ENCODE measurements at regions not wholly inside any gene's neighbourhood (a gene's known extent, or its start where the extent isn't known, plus 50 kb on each side); places are given as distances from the start of the nearest gene placed in this dataset.
"Not testable (repeated sequence)": the region's sequence is repeated elsewhere in the genome, so short reads cannot be mapped to it uniquely, and the experiment has no call there.

DNA sequence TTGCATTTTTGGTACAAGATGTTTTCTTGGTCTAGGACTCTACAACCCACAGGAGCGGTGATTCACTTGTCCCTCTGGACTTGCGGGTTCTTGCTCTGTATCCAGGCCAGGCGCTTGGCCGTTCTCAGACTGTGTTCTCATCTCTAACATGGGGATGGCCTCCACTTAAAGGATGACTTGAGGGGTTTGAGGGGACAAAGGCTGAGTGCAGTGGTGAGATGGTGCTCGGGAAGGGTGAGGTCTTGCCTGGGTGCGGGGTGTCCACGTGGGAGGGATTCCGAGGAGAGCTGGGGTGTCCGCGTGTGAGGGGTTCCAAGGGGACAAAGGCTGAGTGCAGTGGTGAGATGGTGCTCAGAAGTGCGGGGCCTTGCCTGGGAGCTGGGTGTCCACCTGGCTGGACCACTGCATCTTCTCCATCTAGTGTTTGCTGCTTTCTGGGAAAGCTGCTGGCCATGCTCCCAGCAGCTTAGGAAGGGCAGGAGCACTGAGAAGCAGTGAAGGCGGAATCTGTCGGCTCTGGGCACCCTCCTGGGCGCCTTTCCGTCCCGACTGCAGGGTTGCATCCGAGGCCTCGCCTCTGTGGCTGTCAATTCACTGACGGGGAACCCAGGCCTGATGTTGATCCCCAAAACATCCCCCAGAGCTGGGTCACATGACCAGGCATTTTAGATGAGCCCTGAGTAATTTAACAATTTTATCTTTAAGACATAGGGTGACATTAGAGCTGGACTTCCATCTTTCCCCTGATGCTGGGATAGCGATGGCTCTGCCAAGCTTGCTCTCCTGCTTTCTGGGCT, 280.5 kb upstream of the IRX4 start:
- no peak for DNase-seq

DNA sequence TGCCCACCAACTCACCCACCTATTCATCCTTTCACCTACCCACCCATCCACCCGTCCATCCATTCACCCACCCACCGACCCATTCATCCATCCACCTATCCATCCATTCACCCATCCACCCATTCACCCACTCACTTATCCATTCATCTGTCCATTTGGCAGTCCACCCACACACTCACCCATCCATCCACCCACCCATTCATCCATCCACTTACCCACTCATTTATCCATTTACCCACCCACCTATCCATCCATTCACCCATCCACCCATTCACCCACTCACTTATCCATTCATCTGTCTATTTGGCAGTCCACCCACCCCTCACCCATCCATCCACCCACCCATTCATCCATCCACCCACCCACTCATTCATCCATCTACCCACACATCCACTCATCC, 278.1 kb upstream of the IRX4 start:
- DNase-seq, result no peak

DNA sequence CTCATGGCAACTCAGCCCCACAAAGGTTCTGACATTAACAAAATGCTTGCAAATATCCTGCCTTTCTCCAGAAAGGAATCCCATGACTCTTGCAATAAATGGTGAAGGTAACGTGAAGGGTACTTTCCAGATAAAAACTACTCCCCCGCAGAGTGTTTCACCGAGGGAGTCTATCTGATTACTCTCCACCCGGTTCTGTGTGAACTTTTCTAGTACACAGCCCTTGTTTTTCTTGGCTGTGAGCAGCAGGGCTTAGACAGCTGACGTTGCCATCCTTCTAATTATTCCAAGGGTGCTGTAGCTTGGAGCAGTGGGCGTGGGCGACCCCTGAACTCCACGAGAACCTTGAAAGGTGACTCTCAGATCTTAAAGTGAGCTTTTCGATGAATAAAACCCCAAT, 276.0 kb upstream of the IRX4 start:
- no peak for DNase-seq

DNA sequence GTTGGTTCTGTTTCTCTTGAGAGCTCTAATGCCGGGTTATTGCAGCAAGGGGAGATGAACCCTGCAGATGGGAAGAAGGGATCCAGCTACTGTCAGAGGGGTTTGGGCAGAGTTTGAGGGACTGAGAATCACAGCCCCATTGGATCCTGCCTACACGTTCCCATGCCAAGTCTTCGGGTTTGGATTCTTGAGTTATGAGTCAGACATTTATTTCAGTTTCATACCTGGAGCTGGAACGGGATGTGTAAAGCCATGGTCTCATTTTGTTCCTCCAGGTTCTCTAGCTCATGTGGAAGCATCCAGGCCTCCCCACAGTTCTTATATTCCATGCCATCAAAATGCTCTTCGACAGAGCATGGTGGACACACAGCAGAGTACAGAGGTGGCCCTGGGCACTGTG, 275.4 kb upstream of the IRX4 start:
- DNase-seq, result no peak

DNA sequence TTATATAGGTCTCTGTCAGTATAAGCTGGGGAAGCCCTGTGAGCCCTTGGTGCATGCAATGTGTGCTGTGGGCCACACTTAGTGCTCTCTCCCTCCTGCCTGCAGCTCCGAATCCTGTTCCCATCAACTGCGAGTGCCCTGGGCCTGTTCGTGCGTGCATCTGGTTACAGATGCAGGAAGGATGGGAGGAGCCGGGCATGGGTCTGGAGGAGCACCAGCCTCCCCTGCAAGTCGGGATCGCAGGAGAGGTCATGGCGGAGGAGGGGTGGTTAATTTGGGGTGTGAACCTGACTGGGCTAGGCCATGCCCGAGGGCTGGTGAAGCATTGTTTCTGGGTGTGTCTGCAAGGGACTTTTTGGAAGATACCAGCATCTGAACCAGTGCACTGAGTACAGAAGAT, 274.6 kb upstream of the IRX4 start:
- no peak for DNase-seq

DNA sequence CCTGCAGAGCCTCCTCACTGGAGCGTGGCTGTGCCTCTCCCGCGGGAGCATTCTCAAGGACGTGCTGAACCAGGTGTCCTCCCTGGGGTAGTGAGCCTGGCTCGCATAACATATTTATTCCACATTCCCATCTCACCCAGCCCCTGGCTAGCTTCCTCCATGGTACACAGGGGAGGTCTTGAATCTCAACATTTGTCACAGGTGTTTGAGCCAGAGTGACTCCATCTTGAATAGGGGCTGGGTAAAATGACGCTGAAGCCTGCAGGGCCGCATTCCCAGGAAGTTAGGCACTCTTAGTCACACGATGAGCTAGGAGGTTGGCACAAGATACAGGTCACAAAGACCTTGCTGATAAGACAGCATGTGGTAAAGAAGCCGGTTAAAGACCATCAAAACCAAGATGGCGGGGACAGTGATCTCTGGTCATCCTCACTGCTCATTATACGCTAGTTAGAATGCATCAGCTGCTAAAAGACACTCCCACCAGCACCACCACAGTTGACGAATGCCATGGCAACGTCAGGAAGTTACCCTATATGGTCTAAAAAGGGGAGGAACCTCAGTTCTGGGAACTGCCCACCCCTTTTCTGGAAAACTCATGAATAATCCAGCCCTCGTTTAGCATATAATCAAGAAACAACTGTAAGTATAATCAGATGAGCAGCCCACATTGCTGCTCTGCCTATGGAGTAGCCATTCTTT, 273.8 kb upstream of the IRX4 start:
- no peak for DNase-seq

DNA sequence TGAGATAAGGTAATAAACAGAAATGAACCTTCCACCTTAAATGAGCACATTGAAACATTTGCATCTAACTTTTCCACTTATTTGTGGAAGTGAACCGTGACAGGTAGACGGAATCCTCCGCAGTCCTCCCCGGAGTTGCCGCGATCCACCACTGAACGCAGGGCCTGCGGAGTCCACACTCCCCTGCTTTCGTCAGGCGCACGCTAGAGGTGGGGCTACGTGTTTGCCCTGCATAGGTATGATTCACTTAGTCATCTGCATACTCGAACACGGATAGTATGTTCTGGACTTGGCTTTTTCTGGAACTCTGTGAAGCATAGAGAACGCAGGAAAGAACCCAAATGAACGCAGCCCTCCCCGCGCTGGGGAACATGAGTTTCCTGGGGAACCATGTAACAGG, 272.8 kb upstream of the IRX4 start:
- no peak for DNase-seq

DNA sequence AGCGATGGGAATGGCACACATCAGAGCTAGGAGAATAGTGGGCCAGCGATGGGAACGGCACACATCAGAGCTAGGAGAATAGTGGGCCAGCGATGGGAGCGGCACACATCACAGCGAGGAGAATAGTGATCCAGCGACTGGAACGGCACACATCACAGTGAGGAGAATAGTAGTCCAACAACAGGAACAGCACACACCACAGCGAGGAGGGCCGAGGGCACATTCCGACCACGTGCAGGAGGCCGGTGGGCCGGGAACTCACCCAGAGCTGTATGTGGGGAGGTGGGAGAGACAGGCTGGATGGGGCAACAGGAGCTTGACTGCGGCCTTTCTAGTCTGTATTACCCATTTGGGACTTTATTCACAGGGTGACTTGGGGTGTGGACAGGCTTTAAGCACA, 271.1 kb upstream of the IRX4 start:
- no peak for DNase-seq

DNA sequence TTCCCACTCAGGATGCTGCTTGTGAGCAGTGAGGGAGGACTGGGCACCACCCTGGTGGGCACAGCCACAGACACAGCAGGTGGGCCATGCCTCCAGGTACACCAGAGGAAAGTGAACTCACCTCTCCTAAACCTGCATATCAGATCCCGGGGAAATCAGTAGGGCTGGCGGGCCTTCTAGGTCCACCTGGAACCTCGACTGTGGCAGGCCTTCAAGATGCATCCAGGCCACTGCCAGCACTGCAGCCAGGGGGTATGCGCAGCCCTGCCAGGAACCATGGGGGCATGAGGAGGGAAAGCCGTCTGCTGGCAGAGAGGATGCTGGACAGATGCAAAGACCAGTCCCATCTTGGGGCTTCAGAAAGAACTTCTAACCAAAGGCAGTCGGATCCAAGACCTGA, 270.6 kb upstream of the IRX4 start:
- no peak for DNase-seq

DNA sequence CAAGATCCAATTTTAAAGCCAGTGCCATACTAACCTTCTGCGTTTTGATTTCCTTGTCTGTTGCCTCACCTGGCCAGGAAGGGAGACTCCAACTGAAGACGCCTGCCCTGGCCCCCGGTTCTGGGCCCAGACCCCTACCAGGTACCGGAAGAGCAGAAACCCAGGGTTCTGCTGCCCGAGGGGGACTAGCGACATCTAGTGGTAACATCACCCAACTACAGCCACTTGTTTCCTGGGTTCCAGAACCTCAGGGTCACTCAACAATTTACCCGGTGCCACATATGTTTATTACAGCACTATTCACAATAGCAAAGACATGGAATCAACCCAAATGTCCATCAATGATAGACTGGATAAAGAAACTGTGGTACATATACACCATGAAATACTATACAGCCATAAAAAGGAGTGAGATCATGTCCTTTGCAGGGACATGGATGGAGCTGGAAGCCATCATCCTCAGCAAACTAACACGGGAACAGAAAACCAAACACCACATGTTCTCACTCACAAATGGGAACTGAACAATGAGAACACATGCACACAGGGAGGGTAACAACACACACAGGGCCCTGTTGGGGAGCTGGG, 268.7 kb upstream of the IRX4 start:
- not testable (repeated sequence) for DNase-seq

DNA sequence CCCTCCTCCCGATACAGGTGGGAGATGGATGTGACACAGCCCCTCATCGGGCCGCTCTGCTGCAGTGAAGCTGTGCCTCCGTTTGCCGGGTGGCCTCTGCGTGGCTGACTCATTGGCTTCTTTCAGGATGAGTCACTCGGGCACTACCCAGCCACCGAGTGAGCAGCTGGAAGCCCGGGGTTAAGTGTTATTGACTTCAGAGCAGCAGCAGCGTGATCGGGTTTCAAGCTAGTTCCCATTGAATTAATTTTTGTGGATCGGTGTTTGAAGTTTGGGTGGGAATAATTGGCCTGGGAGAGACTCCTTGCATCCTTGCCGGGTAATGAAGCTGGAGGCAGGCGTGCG, 266.4 kb upstream of the IRX4 start:
- no peak for DNase-seq

DNA sequence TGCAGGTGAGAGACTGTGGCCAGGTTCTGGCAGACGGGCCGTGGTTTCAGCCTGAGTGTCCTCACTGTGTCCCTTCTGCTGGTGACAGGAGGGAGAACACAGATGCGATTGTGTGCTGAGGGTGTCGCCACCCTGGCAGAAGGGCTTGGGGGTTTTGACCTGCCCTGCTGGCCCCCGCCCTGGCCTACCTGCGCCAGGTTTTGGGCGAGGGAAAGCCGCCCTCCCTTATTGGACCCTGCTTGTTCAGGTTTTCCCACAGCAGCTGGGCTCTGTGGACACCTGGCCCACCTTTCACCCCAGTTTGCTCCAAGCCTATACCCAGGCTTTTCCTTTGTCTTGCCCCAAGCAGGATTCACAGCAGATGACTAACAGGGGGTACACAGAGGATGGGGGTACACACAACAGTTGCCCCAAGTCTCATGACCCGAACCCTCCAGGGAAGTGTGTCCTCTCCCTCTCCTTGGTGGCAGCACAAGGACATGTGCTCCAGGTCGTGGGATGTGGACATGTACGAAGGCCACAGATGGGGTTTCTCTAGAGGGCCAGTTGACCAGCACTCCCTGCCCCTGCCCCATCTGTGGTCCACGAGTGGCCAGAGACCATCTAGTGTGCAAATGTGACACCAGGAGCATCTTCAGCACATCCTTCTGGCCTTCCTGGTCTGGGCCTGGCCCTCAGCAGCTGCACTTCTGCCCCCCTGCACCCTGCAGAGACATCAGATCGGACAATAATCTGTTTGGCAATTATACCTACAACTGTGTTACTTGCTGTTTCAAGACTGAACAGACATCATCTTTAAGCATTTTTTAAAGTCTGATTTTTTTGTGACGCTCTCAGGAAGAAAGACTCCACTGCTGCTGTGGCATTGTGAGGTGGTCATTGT, 265.8 kb upstream of the IRX4 start:
- DNase-seq, result no peak

DNA sequence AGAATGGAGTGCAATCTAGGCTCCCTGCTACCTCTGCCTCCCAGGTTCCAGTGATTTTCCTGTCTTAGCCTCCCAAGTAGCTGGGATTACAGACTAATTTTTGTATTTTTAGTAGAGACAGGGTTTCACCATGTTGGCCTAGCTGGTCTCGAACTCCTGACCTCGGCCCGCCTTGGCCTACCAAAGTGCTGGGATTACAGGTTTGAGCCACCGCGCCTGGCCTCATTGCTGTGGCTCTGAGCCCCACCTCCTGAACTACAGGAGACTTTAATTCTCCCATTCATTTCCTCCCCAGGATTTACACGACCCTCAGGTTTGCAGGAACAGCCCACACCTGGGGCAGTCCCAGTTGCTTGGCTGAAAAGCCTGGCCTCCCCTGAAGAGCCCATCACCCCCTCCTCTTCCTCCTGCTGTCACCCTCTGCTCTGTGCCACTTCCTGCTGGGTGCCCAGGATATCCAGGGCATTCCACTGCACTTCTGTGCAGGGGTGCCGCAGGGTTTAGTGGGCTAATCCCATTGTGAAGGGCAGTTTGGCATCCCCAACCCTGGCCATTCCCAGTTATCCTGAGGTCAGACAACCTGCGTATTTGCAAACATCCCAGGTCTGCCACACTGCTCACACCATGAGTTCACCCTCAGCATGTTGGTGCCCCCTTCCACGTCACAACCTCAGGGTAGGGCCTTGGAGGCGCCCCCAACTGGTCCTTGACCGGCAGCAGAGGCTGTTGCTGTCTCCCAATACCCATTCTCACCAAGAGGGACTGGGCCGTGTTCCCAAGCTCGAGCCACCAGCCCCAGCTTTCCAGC, 265.0 kb upstream of the IRX4 start:
- DNase-seq, result no peak

DNA sequence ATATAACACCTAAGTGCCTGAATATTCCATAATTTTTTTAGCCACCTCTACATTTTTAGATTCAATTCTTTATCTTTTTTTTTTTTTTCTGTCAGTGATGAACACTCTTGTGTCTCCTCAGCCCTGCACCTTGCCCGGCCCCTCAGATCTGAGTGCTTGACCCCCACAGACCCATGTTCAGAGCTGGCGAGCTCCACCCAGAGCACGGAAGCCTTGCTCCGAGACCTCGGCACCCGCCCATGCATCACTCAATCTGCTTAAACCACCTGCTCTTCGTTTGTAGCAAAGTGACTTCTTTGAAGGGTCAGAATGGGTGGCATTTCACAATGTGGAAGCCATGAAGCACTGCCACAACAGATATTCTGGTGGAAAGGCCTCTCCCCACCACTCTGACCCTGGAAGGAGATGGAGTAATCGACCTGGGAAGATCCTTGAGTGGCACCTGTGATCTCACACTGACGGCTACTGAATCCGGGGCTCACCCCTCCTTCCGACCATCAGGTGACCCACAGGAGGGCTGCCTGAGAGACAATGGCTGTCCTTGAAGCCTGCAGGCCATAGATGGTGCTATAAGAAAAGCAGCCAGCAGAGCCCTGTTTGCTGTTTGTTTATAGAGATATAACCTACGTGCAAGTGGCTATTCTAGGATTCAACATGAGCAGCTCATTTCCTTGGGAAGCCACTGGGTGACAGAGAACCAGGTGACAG, 261.1 kb upstream of the IRX4 start:
- DNase-seq, result no peak

DNA sequence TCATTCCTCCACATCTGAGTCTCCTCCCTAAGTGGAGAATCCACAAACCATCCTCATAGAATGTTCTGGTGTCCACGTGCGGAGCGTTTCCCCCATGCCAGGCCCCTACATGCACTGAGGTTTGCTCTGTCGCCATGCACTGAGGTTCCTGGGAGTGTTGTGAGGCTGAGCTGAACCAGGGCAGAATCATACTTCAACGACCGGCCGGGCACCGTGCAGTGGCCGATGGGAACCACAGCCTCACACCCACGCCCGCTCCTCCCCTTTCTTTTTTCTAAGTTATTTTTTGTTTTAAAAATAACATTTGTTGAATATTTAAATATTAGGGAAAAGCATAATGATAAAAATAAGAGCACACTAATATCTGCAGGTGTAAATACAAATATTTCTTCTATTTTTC, 260.4 kb upstream of the IRX4 start:
- no peak for DNase-seq

DNA sequence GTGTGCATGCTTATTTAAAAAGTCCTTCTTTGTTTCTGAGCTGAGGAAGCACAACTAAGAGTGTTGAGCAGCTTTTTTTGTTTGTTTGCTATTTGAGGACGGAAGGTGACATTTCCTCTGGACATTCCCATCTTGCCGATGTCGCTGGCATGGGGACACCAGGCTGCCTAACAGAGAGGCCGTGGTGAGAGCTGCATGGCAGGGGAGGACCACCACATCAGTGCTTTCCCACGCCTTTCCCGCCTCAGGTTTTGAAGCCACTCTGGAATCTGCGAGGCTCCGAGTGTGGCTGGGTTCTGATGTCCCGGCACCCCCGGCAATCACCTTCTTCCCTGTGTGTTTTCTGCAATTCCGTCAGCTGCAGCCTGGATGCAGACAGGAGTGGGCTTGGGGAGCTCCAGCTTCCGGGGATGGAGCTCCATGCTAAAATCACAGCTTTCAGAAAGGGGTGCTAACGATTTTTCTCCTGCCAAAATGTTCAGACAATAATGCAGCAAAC, 259.8 kb upstream of the IRX4 start:
- DNase-seq, result no peak

DNA sequence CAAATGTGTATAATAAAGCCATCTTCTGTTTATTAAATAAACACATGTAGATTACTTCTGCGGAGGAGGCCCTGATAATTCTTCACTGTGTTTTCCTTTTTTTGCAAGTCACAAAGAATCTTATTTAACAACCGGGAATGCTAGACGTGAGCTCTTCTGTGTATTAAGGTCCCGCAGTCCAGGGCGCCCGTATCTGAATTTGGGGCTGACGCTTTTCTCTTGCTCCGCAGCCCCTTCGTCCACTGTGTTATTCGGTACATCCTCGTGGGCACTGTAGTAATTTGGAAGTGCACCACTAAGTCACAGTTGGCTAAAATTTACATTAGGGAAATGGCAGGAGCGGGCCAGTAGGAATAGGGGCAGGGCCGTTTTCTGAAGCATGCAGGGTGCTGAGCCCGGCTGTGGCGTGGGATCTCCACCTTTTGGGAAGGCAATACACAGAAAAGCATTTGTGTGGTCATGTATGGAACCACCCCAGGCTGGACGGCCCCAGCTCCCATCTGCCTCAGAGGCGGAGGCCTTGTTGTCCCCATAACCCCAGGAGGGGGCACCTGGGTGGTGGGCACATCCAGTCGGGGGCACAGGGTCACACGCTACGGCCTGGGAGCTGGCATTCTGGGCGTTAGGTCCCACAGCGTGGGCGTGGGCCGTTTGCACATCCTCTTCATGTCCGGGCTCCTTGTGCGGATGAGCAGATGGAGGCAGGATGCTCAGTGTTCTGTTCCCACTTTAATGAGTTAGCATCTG, 258.7 kb upstream of the IRX4 start:
- DNase-seq, result no peak

DNA sequence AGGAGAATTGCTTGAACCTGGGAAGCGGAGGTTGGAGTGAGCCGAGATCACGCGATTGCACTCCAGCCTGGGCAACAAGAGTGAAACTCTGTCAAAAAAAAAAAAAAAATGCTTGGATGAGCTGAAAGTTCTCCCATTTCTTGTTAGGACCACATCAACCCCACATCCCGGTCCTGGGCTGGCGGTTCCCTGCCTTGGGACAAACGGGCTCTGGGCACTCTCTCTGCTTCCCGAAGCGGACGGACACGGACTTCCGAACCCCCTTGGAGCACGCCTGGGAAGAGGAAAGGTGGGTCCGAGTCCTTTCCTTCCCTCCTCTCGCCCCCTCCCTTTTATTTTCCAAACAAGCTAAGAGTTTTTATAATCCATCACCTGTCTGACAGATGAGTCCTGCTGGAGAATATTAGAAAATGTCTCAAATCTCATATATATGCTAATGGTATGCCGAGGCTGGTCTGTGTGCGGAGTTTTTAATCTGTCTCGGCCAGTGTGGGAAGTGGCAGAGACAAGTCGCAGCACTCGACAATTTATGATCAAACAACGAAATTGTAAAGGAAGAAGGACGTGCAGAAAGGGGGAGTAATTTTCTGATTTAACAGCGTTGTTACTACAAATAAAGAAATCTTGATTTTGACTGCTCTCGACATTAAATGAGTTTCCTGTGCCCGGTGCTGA, 257.9 kb upstream of the IRX4 start:
- no peak for DNase-seq

DNA sequence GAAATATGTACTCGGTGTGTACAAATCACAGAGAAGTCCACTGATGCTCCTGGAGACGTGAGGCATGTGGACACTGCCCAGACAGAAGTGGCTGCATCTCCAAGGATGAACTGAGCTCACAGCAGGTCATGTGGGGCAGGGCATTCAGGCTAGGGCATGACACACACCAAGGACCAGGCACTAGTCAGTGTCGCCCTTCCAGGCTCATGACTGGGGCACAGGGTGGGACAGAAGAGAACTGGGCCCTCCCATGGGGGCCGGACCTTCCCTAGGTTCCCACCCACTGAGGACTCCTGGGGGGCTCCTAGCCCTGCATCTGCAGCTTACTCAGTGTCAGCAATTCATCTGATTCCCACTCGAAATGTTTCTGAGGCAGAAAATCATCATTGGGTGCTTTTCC, 256.8 kb upstream of the IRX4 start:
- DNase-seq, result no peak

DNA sequence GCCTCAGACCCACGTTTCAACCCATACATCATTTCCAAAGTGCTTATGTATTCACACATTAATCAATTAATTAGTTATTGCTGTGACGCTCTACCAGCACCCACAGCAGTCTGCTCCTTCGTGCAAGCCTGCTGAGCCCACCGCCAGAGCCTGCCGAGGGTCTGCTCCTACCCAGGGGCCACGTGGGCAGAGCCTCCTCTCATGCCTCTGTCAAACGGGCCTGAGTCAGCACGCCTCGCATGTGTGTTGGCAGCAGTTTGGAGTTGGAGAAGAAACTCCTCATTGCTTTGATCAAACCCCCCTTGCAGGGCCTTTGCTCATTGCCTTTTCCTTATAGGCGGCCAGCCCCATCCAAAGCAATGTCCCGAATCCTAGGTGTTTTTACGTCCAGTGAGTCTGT, 256.2 kb upstream of the IRX4 start:
- DNase-seq, result no peak
